SK-N-SH treated with all-trans-retinoic acid at 6 μM for 48 hours (cell line): ENCODE measurements at regions not wholly inside any gene's neighbourhood (a gene's known extent, or its start where the extent isn't known, plus 50 kb on each side); places are given as distances from the start of the nearest gene placed in this dataset.

Source experiments
- ATAC-seq: fragments of 200-7000 bp; cut with Tn5 transposase; 3 replicates; pipeline ENCODE4 v1.9.1; 2020; ENCODE audit warnings: mild to moderate bottlenecking, moderate library complexity
- ARNTL ChIP-seq: fragments of 450-650 bp; formaldehyde crosslinking; IDR thresholded peaks from 2 replicates; pipeline ENCODE4 v1.5.0; 2020; ENCODE audit warnings: low read depth, mild to moderate bottlenecking, moderate library complexity, borderline replicate concordance
- BACH2 ChIP-seq: fragments of 250-450 bp; sonication (Bioruptor Pico); IDR thresholded peaks from 2 replicates; pipeline ENCODE4 v1.9.0; 2021; ENCODE audit warnings: mild to moderate bottlenecking, borderline replicate concordance
- CREB5 ChIP-seq: fragments of 250-450 bp; sonication (Bioruptor Pico); IDR thresholded peaks from 2 replicates; pipeline ENCODE4 v1.5.1; 2020; ENCODE audit warnings: low read depth, mild to moderate bottlenecking, moderate library complexity
- CSDC2 ChIP-seq: fragments of 250-450 bp; sonication (Bioruptor Pico); IDR thresholded peaks from 2 replicates; pipeline ENCODE4 v1.5.0; 2020; ENCODE audit warnings: mild to moderate bottlenecking, moderate library complexity
- ESRRG ChIP-seq: fragments of 250-450 bp; sonication (Bioruptor Pico); IDR thresholded peaks from 2 replicates; pipeline ENCODE4 v1.6.1; 2021; ENCODE audit warnings: mild to moderate bottlenecking
- GLIS3 ChIP-seq: fragments of 250-450 bp; sonication (Bioruptor Pico); IDR thresholded peaks from 2 replicates; pipeline ENCODE4 v1.5.0; 2020; ENCODE audit warnings: mild to moderate bottlenecking, moderate library complexity
- ISL1 ChIP-seq: fragments of 250-450 bp; sonication (Bioruptor Pico); IDR thresholded peaks from 2 replicates; pipeline ENCODE4 v2.1.2; 2022; ENCODE audit warnings: mild to moderate bottlenecking, moderate library complexity
- OSR1 ChIP-seq: fragments of 250-450 bp; sonication (Bioruptor Pico); IDR thresholded peaks from 2 replicates; pipeline ENCODE4 v1.8.0; 2022; ENCODE audit warnings: moderate library complexity, mild to moderate bottlenecking, inconsistent platforms
- PATZ1 ChIP-seq: fragments of 250-450 bp; sonication (Bioruptor Pico); IDR thresholded peaks from 2 replicates; pipeline ENCODE4 v1.8.0; 2020; ENCODE audit warnings: mild to moderate bottlenecking, moderate library complexity, borderline replicate concordance
- POU6F1 ChIP-seq: fragments of 250-450 bp; sonication (Bioruptor Pico); IDR thresholded peaks from 2 replicates; pipeline ENCODE4 v1.8.0; 2021; ENCODE audit warnings: low read depth, mild to moderate bottlenecking, moderate library complexity, borderline replicate concordance
- PPARA ChIP-seq: fragments of 250-450 bp; sonication (Bioruptor Pico); IDR thresholded peaks from 2 replicates; pipeline ENCODE4 v1.5.0; 2020; ENCODE audit warnings: mild to moderate bottlenecking, borderline replicate concordance
- RARB ChIP-seq: fragments of 250-450 bp; sonication (Bioruptor Pico); IDR thresholded peaks from 2 replicates; pipeline ENCODE4 v1.8.0; 2021; ENCODE audit warnings: mild to moderate bottlenecking, moderate library complexity
- SNAI2 ChIP-seq: fragments of 250-450 bp; sonication (Bioruptor Pico); IDR thresholded peaks from 2 replicates; pipeline ENCODE4 v1.5.0; 2020; ENCODE audit warnings: mild to moderate bottlenecking, moderate library complexity
- TCF4 ChIP-seq: fragments of 250-450 bp; sonication (Bioruptor Pico); IDR thresholded peaks from 2 replicates; pipeline ENCODE4 v1.8.0; 2021; ENCODE audit warnings: mild to moderate bottlenecking, moderate library complexity, borderline replicate concordance
- TOX ChIP-seq: fragments of 250-450 bp; sonication (Bioruptor Pico); IDR thresholded peaks from 2 replicates; pipeline ENCODE4 v1.8.0; 2021; ENCODE audit warnings: mild to moderate bottlenecking, moderate library complexity, borderline replicate concordance
- ZC3H10 ChIP-seq: fragments of 250-450 bp; sonication (Bioruptor Pico); IDR thresholded peaks from 2 replicates; pipeline ENCODE4 v1.5.1; 2021; ENCODE audit warnings: mild to moderate bottlenecking, moderate library complexity
- ZFP3 ChIP-seq: fragments of 250-450 bp; sonication (Bioruptor Pico); IDR thresholded peaks from 2 replicates; pipeline ENCODE4 v1.5.0; 2020; ENCODE audit warnings: mild to moderate bottlenecking, moderate library complexity
- ZFP30 ChIP-seq: fragments of 450-650 bp; formaldehyde crosslinking; IDR thresholded peaks from 2 replicates; pipeline ENCODE4 v1.5.0; 2022; ENCODE audit warnings: mild to moderate bottlenecking, moderate library complexity
- ZNF565 ChIP-seq: fragments of 450-650 bp; formaldehyde crosslinking; conservative IDR thresholded peaks from 2 replicates; pipeline ENCODE4 v1.5.0; 2020; ENCODE audit warnings: low read depth, mild to moderate bottlenecking, moderate library complexity
- ZNF70 ChIP-seq: fragments of 450-650 bp; formaldehyde crosslinking; IDR thresholded peaks from 2 replicates; pipeline ENCODE4 v1.5.0; 2020; ENCODE audit warnings: mild to moderate bottlenecking, moderate library complexity
- ZNF8 ChIP-seq: fragments of 450-650 bp; formaldehyde crosslinking; IDR thresholded peaks from 2 replicates; pipeline ENCODE4 v1.5.0; 2020; ENCODE audit warnings: mild to moderate bottlenecking, moderate library complexity
- TF ChIP-seq, protein P1 (sequence below): fragments of 250-450 bp; sonication (Bioruptor Pico); IDR thresholded peaks from 2 replicates; pipeline ENCODE4 v1.5.1; 2021; ENCODE audit warnings: mild to moderate bottlenecking, moderate library complexity
- TF ChIP-seq, protein P2 (sequence below): fragments of 250-450 bp; sonication (Bioruptor Pico); IDR thresholded peaks from 2 replicates; pipeline ENCODE4 v1.5.0; 2020; ENCODE audit warnings: mild to moderate bottlenecking, moderate library complexity

DNA sequence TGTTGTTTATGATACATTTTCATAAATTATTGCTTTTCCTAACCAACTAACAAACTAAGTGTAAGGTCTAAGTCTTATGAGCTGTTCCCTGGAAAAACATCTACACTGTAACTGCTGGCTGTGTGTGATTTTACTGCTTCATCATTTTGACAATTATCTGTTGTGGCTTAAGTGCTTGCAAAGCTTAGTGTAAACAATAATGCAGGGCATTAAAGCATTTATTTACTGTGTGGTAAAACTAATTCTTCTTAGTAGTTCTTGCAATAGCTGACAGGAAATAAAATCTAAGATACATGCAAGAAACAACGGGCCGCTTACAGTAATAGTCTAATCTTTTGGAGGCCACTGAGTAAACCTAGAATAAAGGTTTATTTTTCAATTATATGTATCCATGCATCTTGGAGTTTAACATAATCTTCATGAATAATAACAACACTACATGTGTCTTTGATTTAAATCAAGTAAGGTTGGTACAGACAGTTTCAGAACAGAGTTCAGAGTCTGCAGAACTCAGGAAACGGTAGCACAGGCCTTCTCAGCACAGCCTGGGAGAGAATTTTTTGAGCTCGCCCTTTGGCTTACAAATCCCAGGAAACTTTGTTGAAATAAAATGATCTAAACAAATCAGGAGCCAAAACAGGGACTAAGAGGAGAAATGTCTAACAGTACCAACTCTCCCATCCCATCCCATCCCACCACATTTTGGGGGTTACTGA lies 473.1 kb downstream of the NR2F1-AS1 start:
- TF ChIP-seq ESRRG (CRISPR knock-in tag) = no peak
- no peak for TF ChIP-seq CSDC2 (CRISPR knock-in tag)
- TF ChIP-seq POU6F1 = no peak
- TF ChIP-seq, all 23 proteins: peak for 0
- no peak for ATAC-seq

DNA sequence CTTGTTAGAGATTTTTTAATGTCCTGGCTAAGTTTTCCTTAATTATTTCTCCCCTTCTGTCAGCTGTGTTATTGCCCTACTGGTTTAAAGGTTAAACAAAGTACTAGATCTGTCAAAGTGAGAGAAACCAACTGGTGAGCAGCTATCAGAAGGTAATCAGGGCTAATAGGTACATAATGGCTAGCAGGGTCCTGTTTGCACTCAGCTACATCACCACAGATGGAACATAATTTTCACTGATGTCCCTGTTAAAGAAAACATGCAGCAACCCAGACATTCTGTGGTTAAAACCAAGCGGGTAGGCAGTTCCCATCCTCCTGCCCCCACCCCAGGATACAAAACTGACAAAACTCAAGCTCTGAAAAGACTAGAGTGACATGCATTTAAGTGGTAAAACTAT lies 473.9 kb downstream of the NR2F1-AS1 start:
- TF ChIP-seq CSDC2 (CRISPR knock-in tag) = no peak
- no peak for TF ChIP-seq POU6F1
- TF ChIP-seq ZFP3 = no peak
- TF ChIP-seq RARB (CRISPR knock-in tag) = no peak
- TF ChIP-seq SNAI2 (CRISPR knock-in tag) = no peak
- TF ChIP-seq PPARA (CRISPR knock-in tag) = no peak
- no peak for TF ChIP-seq ZFP30 (CRISPR knock-in tag)
- TF ChIP-seq, protein P1, sequence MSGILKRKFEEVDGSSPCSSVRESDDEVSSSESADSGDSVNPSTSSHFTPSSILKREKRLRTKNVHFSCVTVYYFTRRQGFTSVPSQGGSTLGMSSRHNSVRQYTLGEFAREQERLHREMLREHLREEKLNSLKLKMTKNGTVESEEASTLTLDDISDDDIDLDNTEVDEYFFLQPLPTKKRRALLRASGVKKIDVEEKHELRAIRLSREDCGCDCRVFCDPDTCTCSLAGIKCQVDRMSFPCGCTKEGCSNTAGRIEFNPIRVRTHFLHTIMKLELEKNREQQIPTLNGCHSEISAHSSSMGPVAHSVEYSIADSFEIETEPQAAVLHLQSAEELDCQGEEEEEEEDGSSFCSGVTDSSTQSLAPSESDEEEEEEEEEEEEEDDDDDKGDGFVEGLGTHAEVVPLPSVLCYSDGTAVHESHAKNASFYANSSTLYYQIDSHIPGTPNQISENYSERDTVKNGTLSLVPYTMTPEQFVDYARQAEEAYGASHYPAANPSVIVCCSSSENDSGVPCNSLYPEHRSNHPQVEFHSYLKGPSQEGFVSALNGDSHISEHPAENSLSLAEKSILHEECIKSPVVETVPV (CRISPR knock-in tag) = 0 out of 2 replicates have a peak, but pooled peaks have one; percentile 42
- TF ChIP-seq, protein P2, sequence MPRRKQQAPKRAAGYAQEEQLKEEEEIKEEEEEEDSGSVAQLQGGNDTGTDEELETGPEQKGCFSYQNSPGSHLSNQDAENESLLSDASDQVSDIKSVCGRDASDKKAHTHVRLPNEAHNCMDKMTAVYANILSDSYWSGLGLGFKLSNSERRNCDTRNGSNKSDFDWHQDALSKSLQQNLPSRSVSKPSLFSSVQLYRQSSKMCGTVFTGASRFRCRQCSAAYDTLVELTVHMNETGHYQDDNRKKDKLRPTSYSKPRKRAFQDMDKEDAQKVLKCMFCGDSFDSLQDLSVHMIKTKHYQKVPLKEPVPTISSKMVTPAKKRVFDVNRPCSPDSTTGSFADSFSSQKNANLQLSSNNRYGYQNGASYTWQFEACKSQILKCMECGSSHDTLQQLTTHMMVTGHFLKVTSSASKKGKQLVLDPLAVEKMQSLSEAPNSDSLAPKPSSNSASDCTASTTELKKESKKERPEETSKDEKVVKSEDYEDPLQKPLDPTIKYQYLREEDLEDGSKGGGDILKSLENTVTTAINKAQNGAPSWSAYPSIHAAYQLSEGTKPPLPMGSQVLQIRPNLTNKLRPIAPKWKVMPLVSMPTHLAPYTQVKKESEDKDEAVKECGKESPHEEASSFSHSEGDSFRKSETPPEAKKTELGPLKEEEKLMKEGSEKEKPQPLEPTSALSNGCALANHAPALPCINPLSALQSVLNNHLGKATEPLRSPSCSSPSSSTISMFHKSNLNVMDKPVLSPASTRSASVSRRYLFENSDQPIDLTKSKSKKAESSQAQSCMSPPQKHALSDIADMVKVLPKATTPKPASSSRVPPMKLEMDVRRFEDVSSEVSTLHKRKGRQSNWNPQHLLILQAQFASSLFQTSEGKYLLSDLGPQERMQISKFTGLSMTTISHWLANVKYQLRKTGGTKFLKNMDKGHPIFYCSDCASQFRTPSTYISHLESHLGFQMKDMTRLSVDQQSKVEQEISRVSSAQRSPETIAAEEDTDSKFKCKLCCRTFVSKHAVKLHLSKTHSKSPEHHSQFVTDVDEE (CRISPR knock-in tag) = peak; percentile 90
- no peak for TF ChIP-seq BACH2 (CRISPR knock-in tag)
- TF ChIP-seq ESRRG (CRISPR knock-in tag) = peak; percentile 63; the same call in 1 of the 2 replicates
- 0 out of 2 replicates have a peak, but pooled peaks have one; percentile 11 for TF ChIP-seq TOX (CRISPR knock-in tag)
- TF ChIP-seq PATZ1 (CRISPR knock-in tag) = no peak
- TF ChIP-seq ZNF565 = no peak
- TF ChIP-seq TCF4 (CRISPR knock-in tag) = peak; percentile 77; the same call in 1 of the 2 replicates
- no peak for TF ChIP-seq CREB5 (CRISPR knock-in tag)
- TF ChIP-seq GLIS3 (CRISPR knock-in tag) = 0 out of 2 replicates have a peak, but pooled peaks have one; percentile 58
- TF ChIP-seq ZNF70 (CRISPR knock-in tag) = peak; percentile 44; the same call in 1 of the 2 replicates
- TF ChIP-seq ARNTL = no peak
- no peak for TF ChIP-seq ZNF8
- peak; percentile 87 for TF ChIP-seq ISL1 (CRISPR knock-in tag)
- no peak for TF ChIP-seq ZC3H10
- no peak for TF ChIP-seq OSR1 (CRISPR knock-in tag)
- ATAC-seq = peak; percentile 20; the same call in 1 of the 3 replicates
